ENCODE measurements at regions not wholly inside any gene's neighbourhood (a gene's known extent, or its start where the extent isn't known, plus 50 kb on each side); places are given as distances from the start of the nearest gene placed in this dataset.
"Not testable (repeated sequence)": the region's sequence is repeated elsewhere in the genome, so short reads cannot be mapped to it uniquely, and the experiment has no call there.

DNA sequence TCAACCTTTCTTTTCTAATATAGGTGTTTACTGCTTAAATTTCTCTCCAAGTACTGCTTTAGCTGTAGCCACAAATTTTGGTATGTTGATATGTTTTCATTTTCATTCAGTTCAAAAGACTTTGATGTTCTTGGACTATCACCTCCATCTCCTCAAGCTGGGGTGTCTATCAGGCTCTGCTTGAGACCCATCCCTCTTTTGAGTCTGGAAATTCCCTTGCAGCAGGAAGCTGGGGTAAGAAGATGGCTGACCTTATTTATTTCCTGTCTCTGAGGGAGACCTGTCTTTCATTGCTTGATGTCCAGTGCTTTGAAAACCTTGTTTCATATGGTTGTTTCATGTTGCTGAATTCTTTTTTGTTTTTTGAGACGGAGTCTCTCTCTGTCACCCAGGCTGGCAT, 60.5 kb upstream of the ADPGK start:
- Mint-ChIP-seq H3K27me3 (ENCODE audit: low read depth in 3 of 3) (peaks cover 20 to 47% (median 23%) of the 10 kb centered on the region in 3 donors), H3K4me1 (no peaks in the 10 kb centered on the region), H3K4me3 (no peak overlapping the region), H3K27ac (no peak overlapping the region), H3K9me3 (peaks cover 0 to 7% (median 3%) of the 10 kb centered on the region in 7 donors), H3K36me3 (no peaks in the 10 kb centered on the region)
- no peaks in the 10 kb centered on the region for H3K36me3 ChIP-seq (replicated peaks in 1 of 2; ENCODE audit: control insufficient read depth in 1 of 2, insufficient read depth in 2 of 2, low read length in 2 of 2)
- TF ChIP-seq, protein P1, sequence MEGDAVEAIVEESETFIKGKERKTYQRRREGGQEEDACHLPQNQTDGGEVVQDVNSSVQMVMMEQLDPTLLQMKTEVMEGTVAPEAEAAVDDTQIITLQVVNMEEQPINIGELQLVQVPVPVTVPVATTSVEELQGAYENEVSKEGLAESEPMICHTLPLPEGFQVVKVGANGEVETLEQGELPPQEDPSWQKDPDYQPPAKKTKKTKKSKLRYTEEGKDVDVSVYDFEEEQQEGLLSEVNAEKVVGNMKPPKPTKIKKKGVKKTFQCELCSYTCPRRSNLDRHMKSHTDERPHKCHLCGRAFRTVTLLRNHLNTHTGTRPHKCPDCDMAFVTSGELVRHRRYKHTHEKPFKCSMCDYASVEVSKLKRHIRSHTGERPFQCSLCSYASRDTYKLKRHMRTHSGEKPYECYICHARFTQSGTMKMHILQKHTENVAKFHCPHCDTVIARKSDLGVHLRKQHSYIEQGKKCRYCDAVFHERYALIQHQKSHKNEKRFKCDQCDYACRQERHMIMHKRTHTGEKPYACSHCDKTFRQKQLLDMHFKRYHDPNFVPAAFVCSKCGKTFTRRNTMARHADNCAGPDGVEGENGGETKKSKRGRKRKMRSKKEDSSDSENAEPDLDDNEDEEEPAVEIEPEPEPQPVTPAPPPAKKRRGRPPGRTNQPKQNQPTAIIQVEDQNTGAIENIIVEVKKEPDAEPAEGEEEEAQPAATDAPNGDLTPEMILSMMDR (IDR thresholded peaks at IDR 0.05): no peak
- intact Hi-C loops (cut with micrococcal nuclease): no loop called here
- no peaks in the 10 kb centered on the region for H3K79me2 ChIP-seq (ENCODE audit: insufficient read depth, low read length)
- DNase-seq: no peak
- WGBS (ENCODE audit: insufficient coverage): no CpG with 5 or more reads among the region's 1 CpG
- H3K4me3 ChIP-seq (replicated peaks in 1 of 3; ENCODE audit: low read depth in 2 of 3, low read length in 3 of 3): no peak overlapping the region
- no peaks in the 10 kb centered on the region for H3K4me1 ChIP-seq (ENCODE audit: control insufficient read depth in 1 of 2, insufficient read depth in 2 of 2, low read length in 2 of 2)
- no peak overlapping the region for H3K9ac ChIP-seq (ENCODE audit: insufficient read depth, low read length, poor library complexity, severe bottlenecking)
- peaks cover 2 to 17% of the 10 kb centered on the region in 2 donors for H3K27me3 ChIP-seq (ENCODE audit: control insufficient read depth in 2 of 2, insufficient read depth in 2 of 2, low read length in 2 of 2)
- no peak overlapping the region for H3K4me2 ChIP-seq (replicated peaks; ENCODE audit: extremely low read depth, low read length, poor library complexity, severe bottlenecking)
- no peaks in the 10 kb centered on the region for H4K20me1 ChIP-seq (ENCODE audit: insufficient read depth, low read length)
- H2AFZ ChIP-seq (ENCODE audit: insufficient read depth, low read depth, low read length, poor library complexity, severe bottlenecking): no peak overlapping the region
- no peak overlapping the region for H3K27ac ChIP-seq (ENCODE audit: low read depth in 1 of 2, low read length in 2 of 2)
- H3K9me3 ChIP-seq (replicated peaks in 1 of 2; ENCODE audit: control insufficient read depth in 1 of 2, insufficient read depth in 1 of 2, low read length in 2 of 2): no peaks in the 10 kb centered on the region

DNA sequence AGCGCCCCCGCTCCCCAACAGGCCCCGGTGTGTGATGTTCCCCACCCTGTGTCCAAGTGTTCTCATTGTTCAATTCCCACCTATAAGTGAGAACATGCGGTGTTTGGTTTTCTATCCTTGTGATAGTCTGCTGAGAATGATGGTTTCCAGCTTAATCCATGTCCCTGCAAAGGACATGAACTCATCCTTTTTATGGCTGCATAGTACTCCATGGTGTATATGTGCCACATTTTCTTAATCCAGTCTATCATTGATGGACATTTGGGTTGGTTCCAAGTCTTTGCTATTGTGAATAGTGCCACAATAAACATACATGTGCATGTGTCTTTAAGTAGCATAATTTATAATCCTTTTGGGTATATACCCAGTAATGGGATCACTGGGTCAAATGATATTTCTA, 59.8 kb upstream of the ADPGK start:
- H3K9ac ChIP-seq (ENCODE audit: insufficient read depth, low read length, poor library complexity, severe bottlenecking); H3K36me3 ChIP-seq (replicated peaks in 1 of 2; ENCODE audit: control insufficient read depth in 1 of 2, insufficient read depth in 2 of 2, low read length in 2 of 2); H3K9me3 Mint-ChIP-seq; intact Hi-C loops (cut with micrococcal nuclease); H3K4me2 ChIP-seq (replicated peaks; ENCODE audit: extremely low read depth, low read length, poor library complexity, severe bottlenecking); H3K79me2 ChIP-seq (ENCODE audit: insufficient read depth, low read length); H3K36me3 Mint-ChIP-seq; H3K4me3 ChIP-seq (replicated peaks in 1 of 3; ENCODE audit: low read depth in 2 of 3, low read length in 3 of 3); H3K27ac ChIP-seq (ENCODE audit: low read depth in 1 of 2, low read length in 2 of 2); H4K20me1 ChIP-seq (ENCODE audit: insufficient read depth, low read length); H3K4me1 Mint-ChIP-seq; H3K27ac Mint-ChIP-seq; DNase-seq; H3K4me3 Mint-ChIP-seq; H3K9me3 ChIP-seq (replicated peaks in 1 of 2; ENCODE audit: control insufficient read depth in 1 of 2, insufficient read depth in 1 of 2, low read length in 2 of 2); H2AFZ ChIP-seq (ENCODE audit: insufficient read depth, low read depth, low read length, poor library complexity, severe bottlenecking); H3K4me1 ChIP-seq (ENCODE audit: control insufficient read depth in 1 of 2, insufficient read depth in 2 of 2, low read length in 2 of 2): not testable (repeated sequence)
- H3K27me3 ChIP-seq (ENCODE audit: control insufficient read depth in 2 of 2, insufficient read depth in 2 of 2, low read length in 2 of 2): peaks cover 2 to 17% of the 10 kb centered on the region in 2 donors
- no CpG with 5 or more reads among the region's 4 CpGs for WGBS (ENCODE audit: insufficient coverage)
- peaks cover 22 to 42% (median 22%) of the 10 kb centered on the region in 3 donors for H3K27me3 Mint-ChIP-seq (ENCODE audit: low read depth in 3 of 3)
